ENCODE measurements at regions not wholly inside any gene's neighbourhood (a gene's known extent, or its start where the extent isn't known, plus 50 kb on each side); places are given as distances from the start of the nearest gene placed in this dataset.

GRCh38 chr15:38062696-38063095, 128.3 kb downstream of the TMCO5A start:
- TF ChIP-seq POLR2AphosphoS5 (IDR thresholded peaks at IDR 0.05) (no peak), POLR2A (IDR thresholded peaks at IDR 0.05) (no peak), CTCF (IDR thresholded peaks at IDR 0.05) (no peak)
- Histone ChIP-seq H3K27ac (no peak overlapping the region), H3K27me3 (no peaks in the 10 kb centered on the region), H3K36me3 (no peaks in the 10 kb centered on the region), H3K4me1 (no peaks in the 10 kb centered on the region), H3K4me3 (no peak overlapping the region), H3K9me3 (no peaks in the 10 kb centered on the region)
- intact Hi-C loops (cut with DNase I; ENCODE audit: low total_unique reads) = no loop called here
- no peak for DNase-seq (ENCODE audit: low spot score in 2 of 2)

GRCh38 chr15:38065721-38066345, 131.4 kb downstream of the TMCO5A start:
- no peak for TF ChIP-seq CTCF (IDR thresholded peaks at IDR 0.05)
- TF ChIP-seq POLR2A (IDR thresholded peaks at IDR 0.05) = no peak
- TF ChIP-seq POLR2AphosphoS5 (IDR thresholded peaks at IDR 0.05) = no peak
- intact Hi-C loops (cut with DNase I; ENCODE audit: low total_unique reads) = no loop called here
- DNase-seq (ENCODE audit: low spot score in 2 of 2) = no peak

GRCh38 chr15:38066612-38067011, 132.2 kb downstream of the TMCO5A start:
- Histone ChIP-seq H3K27ac (no peak overlapping the region), H3K9me3 (no peaks in the 10 kb centered on the region), H3K27me3 (no peaks in the 10 kb centered on the region), H3K4me1 (peaks cover 2 to 7% of the 10 kb centered on the region in 2 donors), H3K4me3 (no peak overlapping the region), H3K36me3 (no peaks in the 10 kb centered on the region)
- intact Hi-C loops (cut with DNase I; ENCODE audit: low total_unique reads) = no loop called here
- TF ChIP-seq CTCF (IDR thresholded peaks at IDR 0.05) (no peak), POLR2AphosphoS5 (IDR thresholded peaks at IDR 0.05) (no peak), POLR2A (IDR thresholded peaks at IDR 0.05) (no peak)
- no peak for DNase-seq (ENCODE audit: low spot score in 2 of 2)

More at GRCh38 chr15:38065721-38066345, 131.4 kb downstream of the TMCO5A start:
- H3K27ac ChIP-seq = no peak overlapping the region
- no peaks in the 10 kb centered on the region for H3K36me3 ChIP-seq
- H3K4me3 ChIP-seq = no peak overlapping the region
- H3K4me1 ChIP-seq = peaks cover 0 to 7% of the 10 kb centered on the region in 2 donors
- H3K27me3 ChIP-seq = no peaks in the 10 kb centered on the region
- H3K9me3 ChIP-seq = no peaks in the 10 kb centered on the region

GRCh38 chr15:38068626-38069391, 134.4 kb downstream of the TMCO5A start:
- H3K9me3 ChIP-seq = no peaks in the 10 kb centered on the region
- intact Hi-C loops (cut with DNase I; ENCODE audit: low total_unique reads) = no loop called here
- DNase-seq (ENCODE audit: low spot score in 2 of 2) = no peak
- H3K4me3 ChIP-seq = peak overlapping the region; percentile 24 to 50 (median 31)
- no peaks in the 10 kb centered on the region for H3K27me3 ChIP-seq
- H3K36me3 ChIP-seq = no peaks in the 10 kb centered on the region
- TF ChIP-seq POLR2AphosphoS5 (IDR thresholded peaks at IDR 0.05) = no peak
- TF ChIP-seq CTCF (IDR thresholded peaks at IDR 0.05) = no peak
- TF ChIP-seq POLR2A (IDR thresholded peaks at IDR 0.05) = no peak
- H3K27ac ChIP-seq = peak overlapping the region; percentile 53 to 54
- peaks cover 4 to 7% of the 10 kb centered on the region in 2 donors for H3K4me1 ChIP-seq

- Histone ChIP-seq H3K36me3 (no peaks in the 10 kb centered on the region), H3K9me3 (no peaks in the 10 kb centered on the region), H3K27me3 (no peaks in the 10 kb centered on the region), H3K4me1 (peaks cover 4 to 7% of the 10 kb centered on the region in 2 donors), H3K27ac (peak overlapping the region; percentile 53 to 54), H3K4me3 (peak overlapping the region; percentile 24 to 50 (median 31))
- no peak for TF ChIP-seq POLR2A (IDR thresholded peaks at IDR 0.05)
- DNase-seq (ENCODE audit: low spot score in 2 of 2) = no peak
- intact Hi-C loops (cut with DNase I; ENCODE audit: low total_unique reads) = loop anchor here (10.0 kb wide), 1 partner anchor 185 kb away; the partner anchor contains the start of gene SPRED1
These were observed 135.1 kb downstream of the TMCO5A start for GRCh38 chr15:38069511-38070011.

Data from breast epithelium (tissue), 4 donors.